H9 (cell line): ENCODE measurements at regions not wholly inside any gene's neighbourhood (a gene's known extent, or its start where the extent isn't known, plus 50 kb on each side); places are given as distances from the start of the nearest gene placed in this dataset.

Experiments
- DNase-seq: peaks from one replicate; pipeline ENCODE4 v3.0.0-alpha.2; 2017
- H2AFZ ChIP-seq: one replicate; pipeline ENCODE4 v1.6.1; 2013; ENCODE audit warnings: mild to moderate bottlenecking, low read length, control low read depth, moderate library complexity
- H2AK5ac ChIP-seq: 2 replicates; pipeline ENCODE4 v1.6.1; 2013; ENCODE audit warnings: low read length, control low read depth, mixed read lengths; ENCODE audit not compliant: insufficient read length
- H2BK120ac ChIP-seq: one replicate; pipeline ENCODE4 v1.6.1; 2013; ENCODE audit warnings: low read depth, mild to moderate bottlenecking, low read length, control low read depth, inconsistent platforms; ENCODE audit not compliant: poor library complexity, severe bottlenecking
- H2BK12ac ChIP-seq: 2 replicates; pipeline ENCODE4 v1.6.1; 2013; ENCODE audit warnings: low read length, control low read depth, mixed read lengths, low read depth; ENCODE audit not compliant: insufficient read length
- H2BK15ac ChIP-seq: 2 replicates; pipeline ENCODE4 v1.6.1; 2013; ENCODE audit warnings: low read depth, low read length, control low read depth
- H2BK20ac ChIP-seq: one replicate; pipeline ENCODE4 v1.6.1; 2013; ENCODE audit warnings: low read depth, mild to moderate bottlenecking, low read length, control low read depth, inconsistent platforms; ENCODE audit not compliant: poor library complexity, severe bottlenecking
- H2BK5ac ChIP-seq: 2 replicates; pipeline ENCODE4 v1.6.1; 2013; ENCODE audit warnings: low read length, control low read depth, mixed read lengths; ENCODE audit not compliant: insufficient read length
- H3K14ac ChIP-seq: 2 replicates; pipeline ENCODE4 v1.6.1; 2013; ENCODE audit warnings: low read length, control low read depth; ENCODE audit not compliant: insufficient read depth
- H3K18ac ChIP-seq: 2 replicates; pipeline ENCODE4 v1.6.1; 2013; ENCODE audit warnings: low read depth, mild to moderate bottlenecking, mixed read lengths, low read length, control low read depth; ENCODE audit not compliant: insufficient read length
- H3K23ac ChIP-seq: 2 replicates; pipeline ENCODE4 v1.6.1; 2013; ENCODE audit warnings: low read length, control low read depth, mixed read lengths, low read depth; ENCODE audit not compliant: insufficient read length
- H3K23me2 ChIP-seq: 2 replicates; pipeline ENCODE4 v1.6.1; 2013; ENCODE audit warnings: low read depth, mild to moderate bottlenecking, mixed read lengths, low read length, control low read depth; ENCODE audit not compliant: insufficient read length, poor library complexity, severe bottlenecking
- H3K27ac ChIP-seq: 2 replicates; pipeline ENCODE4 v1.5.1; 2013; ENCODE audit warnings: low read length, control low read depth, mixed read lengths, low read depth; ENCODE audit not compliant: insufficient read length
- H3K27me3 ChIP-seq: 2 replicates; pipeline ENCODE4 v1.6.1; 2013; ENCODE audit warnings: low read length, control low read depth, inconsistent platforms; ENCODE audit not compliant: insufficient read depth
- H3K4ac ChIP-seq: 2 replicates; pipeline ENCODE4 v1.6.1; 2013; ENCODE audit warnings: low read depth, mild to moderate bottlenecking, control low read depth, inconsistent platforms, low read length, moderate library complexity
- H3K4me1 ChIP-seq: 2 replicates; pipeline ENCODE4 v1.6.1; 2013; ENCODE audit warnings: low read length, control low read depth, inconsistent platforms; ENCODE audit not compliant: insufficient read depth
- H3K4me2 ChIP-seq: 2 replicates; pipeline ENCODE4 v1.6.1; 2013; ENCODE audit warnings: low read length, control low read depth, mixed read lengths; ENCODE audit not compliant: insufficient read length, insufficient read depth
- H3K56ac ChIP-seq: 2 replicates; pipeline ENCODE4 v1.6.1; 2013; ENCODE audit warnings: low read depth, mild to moderate bottlenecking, mixed read lengths, low read length, control low read depth; ENCODE audit not compliant: insufficient read length
- H3K79me1 ChIP-seq: 2 replicates; pipeline ENCODE4 v1.6.1; 2013; ENCODE audit warnings: low read depth, mild to moderate bottlenecking, moderate library complexity, low read length, control low read depth, inconsistent platforms; ENCODE audit not compliant: insufficient read depth, poor library complexity, severe bottlenecking
- H3K79me2 ChIP-seq: 2 replicates; pipeline ENCODE4 v1.6.1; 2013; ENCODE audit warnings: low read length, control low read depth, inconsistent platforms; ENCODE audit not compliant: insufficient read depth
- H3K9ac ChIP-seq: 2 replicates; pipeline ENCODE4 v1.6.1; 2013; ENCODE audit warnings: low read length, control low read depth, mixed read lengths; ENCODE audit not compliant: insufficient read length; ENCODE audit errors: extremely low read depth
- H3K9me3 ChIP-seq: one replicate; pipeline ENCODE4 v1.6.1; 2013; ENCODE audit warnings: low read depth, low read length, inconsistent platforms; ENCODE audit not compliant: control insufficient read depth
- H3T11ph ChIP-seq: one replicate; pipeline ENCODE4 v1.6.1; 2013; ENCODE audit warnings: mild to moderate bottlenecking, low read length, control low read depth, inconsistent platforms
- H4K20me1 ChIP-seq: one replicate; pipeline ENCODE4 v1.6.1; 2013; ENCODE audit not compliant: control insufficient read depth, insufficient read length, insufficient read depth
- H4K5ac ChIP-seq: 2 replicates; pipeline ENCODE4 v1.6.1; 2013; ENCODE audit warnings: low read depth, mild to moderate bottlenecking, mixed read lengths, low read length, control low read depth; ENCODE audit not compliant: insufficient read length
- H4K8ac ChIP-seq: replicated peaks from 2 replicates; pipeline ENCODE4 v1.6.1; 2013; ENCODE audit warnings: low read length, control low read depth, mixed read lengths, low read depth; ENCODE audit not compliant: insufficient read length
- H4K91ac ChIP-seq: 2 replicates; pipeline ENCODE4 v1.6.1; 2013; ENCODE audit warnings: low read depth, mild to moderate bottlenecking, moderate library complexity, mixed read lengths, low read length, control low read depth; ENCODE audit not compliant: insufficient read length
- H3K27ac Mint-ChIP-seq, 3 experiments: 2 replicates in 2 of 3; 3 replicates in 1 of 3; pipeline ENCODE4 v1.8.0; 2020 to 2021; ENCODE audit warnings: mixed read lengths in 3 of 3, mild to moderate bottlenecking in 1 of 3, moderate library complexity in 1 of 3
- H3K27me3 Mint-ChIP-seq: 2 replicates; pipeline ENCODE4 v1.8.0; 2021; ENCODE audit warnings: low read depth, mild to moderate bottlenecking, moderate library complexity, mixed read lengths
- H3K36me3 Mint-ChIP-seq, 3 experiments: 2 replicates in 2 of 3; 3 replicates in 1 of 3; pipeline ENCODE4 v1.8.0; 2020 to 2021; ENCODE audit warnings: low read depth in 3 of 3, mixed read lengths in 3 of 3; ENCODE audit not compliant: insufficient read depth in 1 of 3
- H3K4me1 Mint-ChIP-seq, 2 experiments: 2 replicates each; pipeline ENCODE4 v1.8.0; 2020; ENCODE audit warnings: mixed read lengths in 2 of 2
- H3K4me3 Mint-ChIP-seq, 2 experiments: 2 replicates in 1 of 2; 3 replicates in 1 of 2; pipeline ENCODE4 v1.8.0; 2020 to 2021; ENCODE audit warnings: mild to moderate bottlenecking in 2 of 2, mixed read lengths in 2 of 2, moderate library complexity in 1 of 2
- H3K9me3 Mint-ChIP-seq, 2 experiments: 2 replicates in 1 of 2; 3 replicates in 1 of 2; pipeline ENCODE4 v1.8.0; 2020; ENCODE audit warnings: mild to moderate bottlenecking in 2 of 2, mixed read lengths in 2 of 2, moderate library complexity in 1 of 2
- CTCF ChIP-seq: fragments of 200-600 bp; sonication (generic); conservative IDR thresholded peaks from 3 replicates; pipeline ENCODE4 v1.8.0; 2021; ENCODE audit warnings: antibody characterized with exemption, mild to moderate bottlenecking
- WGBS: extraction: QIAGEN DNeasy Blood & Tissue Kit; methylation state at CpG from one replicate; pipeline ENCODE4 v1.1.7; 2013; ENCODE audit warnings: missing lambda C conversion rate, low lambda C conversion rate, mixed read lengths; ENCODE audit not compliant: insufficient read length; ENCODE audit errors: extremely low coverage; 5-methylcytosine and 5-hydroxymethylcytosine counted together

- H2BK5ac ChIP-seq = no peak overlapping the region
- DNase-seq = no peak
- no peak overlapping the region for H2BK15ac ChIP-seq
- no peaks in the 10 kb centered on the region for H4K20me1 ChIP-seq
- H3K27me3 ChIP-seq = no peaks in the 10 kb centered on the region
- no peak overlapping the region for H3T11ph ChIP-seq
- no peak overlapping the region for H3K27ac ChIP-seq
- no peak overlapping the region for H3K56ac ChIP-seq
- no CpG with 5 or more reads among the region's 2 CpGs for WGBS
- no peak overlapping the region for H2AFZ ChIP-seq
- no peak overlapping the region for H2BK120ac ChIP-seq
- H3K9me3 ChIP-seq = no peaks in the 10 kb centered on the region
- no peak overlapping the region for H3K14ac ChIP-seq
- H3K9me3 Mint-ChIP-seq = no peaks in the 10 kb centered on the region
- H3K18ac ChIP-seq = no peak overlapping the region
- H3K36me3 Mint-ChIP-seq = no peaks in the 10 kb centered on the region
- no peak overlapping the region for H3K9ac ChIP-seq
- no peak overlapping the region for H3K23ac ChIP-seq
- H3K4me2 ChIP-seq = no peak overlapping the region
- H4K5ac ChIP-seq = no peak overlapping the region
- H3K23me2 ChIP-seq = no peaks in the 10 kb centered on the region
- H2AK5ac ChIP-seq = no peak overlapping the region
- H4K8ac ChIP-seq = no peak overlapping the region
- H3K79me2 ChIP-seq = no peaks in the 10 kb centered on the region
- no peaks in the 10 kb centered on the region for H3K79me1 ChIP-seq
- H4K91ac ChIP-seq = no peak overlapping the region
- H3K27ac Mint-ChIP-seq = no peak overlapping the region
- H3K4me3 Mint-ChIP-seq = no peak overlapping the region
- no peak overlapping the region for H2BK12ac ChIP-seq
- H3K4ac ChIP-seq = no peak overlapping the region
- no peaks in the 10 kb centered on the region for H3K27me3 Mint-ChIP-seq
- no peaks in the 10 kb centered on the region for H3K4me1 Mint-ChIP-seq
- H3K4me1 ChIP-seq = no peaks in the 10 kb centered on the region
- H2BK20ac ChIP-seq = no peak overlapping the region
- no peak for TF ChIP-seq CTCF
These were observed 1587.5 kb upstream of the PIK3C3 start for GRCh38 chr18:40367576-40367975.
